AG04450 (cell line): ENCODE measurements at regions not wholly inside any gene's neighbourhood (a gene's known extent, or its start where the extent isn't known, plus 50 kb on each side); places are given as distances from the start of the nearest gene placed in this dataset.
"Not testable (repeated sequence)": the region's sequence is repeated elsewhere in the genome, so short reads cannot be mapped to it uniquely, and the experiment has no call there.

ENCODE experiments used
- CTCF ChIA-PET: fragments of 300-600, 350-600 bp; formaldehyde crosslinking; extraction: SDS; loops from one replicate; lab custom pipeline; 2022; ENCODE audit warnings: antibody characterized with exemption, inconsistent platforms; lab: Charles Lee
- POLR2A ChIA-PET: fragments of 350-600 bp; formaldehyde crosslinking; extraction: SDS; loops from one replicate; lab custom pipeline; 2021; ENCODE audit warnings: antibody characterized with exemption, inconsistent platforms; lab: Yijun Ruan, JAX
- DNase-seq: peaks from one replicate; pipeline ENCODE4 v3.0.0-alpha.2; 2011; ENCODE audit warnings: low read depth, low spot score
- H3K27ac ChIP-seq: one replicate; pipeline ENCODE4 v1.5.1; 2012; ENCODE audit warnings: low read depth, low read length, control low read depth
- H3K27me3 ChIP-seq: one replicate; pipeline ENCODE4 v1.6.0; 2012; ENCODE audit warnings: low read length; ENCODE audit not compliant: control insufficient read depth, insufficient read depth
- H3K4me3 ChIP-seq: 2 replicates; pipeline ENCODE4 v1.5.1; 2011; ENCODE audit warnings: mild to moderate bottlenecking, low read depth, low read length, control low read depth
- H3K9me3 ChIP-seq: 2 replicates; pipeline ENCODE4 v1.5.1; 2012; ENCODE audit warnings: low read length; ENCODE audit not compliant: control insufficient read depth, insufficient read depth
- CTCF ChIP-seq: IDR thresholded peaks from 2 replicates; pipeline ENCODE4 v1.5.1; 2011; ENCODE audit warnings: low read depth, low read length, control low read depth, inconsistent platforms

GRCh38 chr1:189117072-189117770 is 1360.4 kb downstream of the BRINP3 start:
- TF ChIP-seq CTCF = no peak

GRCh38 chr1:189121941-189122340 is 1355.7 kb downstream of the BRINP3 start:
- Histone ChIP-seq H3K27me3 (no peaks in the 10 kb centered on the region), H3K4me3 (no peak overlapping the region), H3K9me3 (no peaks in the 10 kb centered on the region), H3K27ac (no peak overlapping the region)
- no peak for DNase-seq
- no peak for TF ChIP-seq CTCF
- ChIA-PET POLR2A (no interaction called here), CTCF (no interaction called here)

More at GRCh38 chr1:189117072-189117770, 1360.4 kb downstream of the BRINP3 start:
- Histone ChIP-seq H3K27me3 (no peaks in the 10 kb centered on the region), H3K4me3 (no peak overlapping the region), H3K27ac (no peak overlapping the region), H3K9me3 (no peaks in the 10 kb centered on the region)
- CTCF ChIA-PET = no interaction called here
- no peak for DNase-seq
- POLR2A ChIA-PET = no interaction called here

GRCh38 chr1:189125694-189126093 is 1352.0 kb downstream of the BRINP3 start:
- ChIA-PET CTCF (no interaction called here), POLR2A (no interaction called here)
- Histone ChIP-seq H3K9me3 (no peaks in the 10 kb centered on the region), H3K27me3 (no peaks in the 10 kb centered on the region), H3K4me3 (no peak overlapping the region), H3K27ac (no peak overlapping the region)
- DNase-seq = no peak
- no peak for TF ChIP-seq CTCF

- CTCF ChIA-PET = no interaction called here
Observed at GRCh38 chr1:189131576-189131975, 1346.1 kb downstream of the BRINP3 start.

GRCh38 chr1:189139748-189140147 is 1337.9 kb downstream of the BRINP3 start:
- POLR2A ChIA-PET, H3K4me3 ChIP-seq, H3K27me3 ChIP-seq, DNase-seq, CTCF ChIA-PET, H3K27ac ChIP-seq, H3K9me3 ChIP-seq: not testable (repeated sequence)

More at GRCh38 chr1:189131576-189131975, 1346.1 kb downstream of the BRINP3 start:
- Histone ChIP-seq H3K4me3 (no peak overlapping the region), H3K27ac (no peak overlapping the region), H3K27me3 (no peaks in the 10 kb centered on the region), H3K9me3 (no peaks in the 10 kb centered on the region)
- DNase-seq = no peak
- no peak for TF ChIP-seq CTCF
- POLR2A ChIA-PET = no interaction called here
